GM12872 (cell line): ENCODE measurements at regions not wholly inside any gene's neighbourhood (a gene's known extent, or its start where the extent isn't known, plus 50 kb on each side); places are given as distances from the start of the nearest gene placed in this dataset.

Experiments
- CTCF ChIP-seq: IDR thresholded peaks from 3 replicates; pipeline ENCODE4 v1.5.1; 2011; ENCODE audit warnings: low read depth, mild to moderate bottlenecking, low read length, moderate library complexity; ENCODE audit not compliant: insufficient read depth

- no peak for TF ChIP-seq CTCF
Measured at GRCh38 chr6:139470997-139471396, 96.5 kb upstream of the CITED2 start.

GRCh38 chr6:139468178-139468819 lies 93.9 kb upstream of the CITED2 start:
- TF ChIP-seq CTCF = no peak

GRCh38 chr6:139457476-139457875 lies 83.0 kb upstream of the CITED2 start:
- no peak for TF ChIP-seq CTCF

- TF ChIP-seq CTCF = no peak
Measured at GRCh38 chr6:139452148-139452876, 77.9 kb upstream of the CITED2 start.

GRCh38 chr6:139449611-139450000 lies 75.2 kb upstream of the CITED2 start:
- TF ChIP-seq CTCF = no peak

- TF ChIP-seq CTCF = no peak
Measured at GRCh38 chr6:139448998-139449610, 74.7 kb upstream of the CITED2 start.

GRCh38 chr6:139448051-139448649 lies 73.7 kb upstream of the CITED2 start:
- no peak for TF ChIP-seq CTCF
